Neural progenitor cell (in vitro differentiated cells): ENCODE measurements at regions not wholly inside any gene's neighbourhood (a gene's known extent, or its start where the extent isn't known, plus 50 kb on each side); places are given as distances from the start of the nearest gene placed in this dataset.

Source experiments
- CTCF ChIP-seq: fragments of 200-600 bp; sonication (generic); IDR thresholded peaks from 2 replicates; pipeline ENCODE4 v1.5.1; 2017; ENCODE audit warnings: antibody characterized with exemption, mild to moderate bottlenecking
- EZH2 ChIP-seq: fragments of 200-600 bp; sonication (generic); IDR thresholded peaks from 2 replicates; pipeline ENCODE4 v1.6.1; 2017; ENCODE audit warnings: antibody characterized with exemption, mild to moderate bottlenecking, moderate library complexity

- TF ChIP-seq CTCF, result no peak
- no peak for TF ChIP-seq EZH2
Observed at GRCh38 chr13:44180876-44181536, 192.6 kb upstream of the SERP2 start.
